Activated CD4-positive, CD25-positive, alpha-beta regulatory T cell (primary cell): ENCODE measurements at regions not wholly inside any gene's neighbourhood (a gene's known extent, or its start where the extent isn't known, plus 50 kb on each side); places are given as distances from the start of the nearest gene placed in this dataset.
A peak's percentile ranks its signal among the peaks of the same experiment; 100 is the strongest.

ENCODE experiments used
- DNase-seq, 4 experiments: peaks; one replicate each; lab custom pipeline; 2025; lab: John Stamatoyannopoulos, UW

DNA sequence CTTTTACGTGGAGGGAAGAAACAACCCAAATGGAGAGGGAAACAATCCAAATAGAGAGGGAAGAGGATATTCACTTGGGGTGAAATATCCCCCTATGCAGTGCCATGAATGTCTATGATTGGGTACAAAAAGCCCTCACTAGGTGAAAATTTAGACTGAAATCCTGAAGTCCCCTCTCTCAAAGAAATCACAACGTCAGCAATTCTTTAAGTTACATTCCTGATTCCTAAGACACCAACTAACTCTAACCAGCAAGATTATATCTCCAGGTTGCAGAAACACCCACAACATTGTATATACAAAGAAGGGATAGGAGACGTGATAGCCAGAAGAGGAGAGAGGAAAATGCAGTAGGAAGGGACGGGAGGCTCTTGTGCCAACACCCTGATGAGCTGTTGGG lies 374.3 kb downstream of the DCAF12L2 start:
- DNase-seq = no peak

DNA sequence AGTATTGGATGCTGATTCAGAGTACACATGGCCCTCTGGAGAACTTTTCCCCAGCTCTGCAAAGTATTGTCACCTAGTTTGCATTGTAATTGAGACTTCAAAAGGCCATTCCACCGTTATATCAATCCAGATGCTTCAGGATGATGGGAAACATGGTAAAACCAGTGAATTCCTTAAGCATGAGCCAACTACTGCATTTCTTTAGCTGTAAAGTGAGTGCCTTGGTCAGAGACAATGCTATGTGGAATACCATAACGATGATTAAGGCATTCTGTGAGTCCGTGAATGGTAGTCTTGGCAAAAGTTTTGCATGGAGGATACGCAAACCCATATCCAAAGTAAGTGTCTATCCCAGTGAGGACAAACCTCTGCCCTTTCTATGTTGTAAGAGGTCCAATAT lies 355.2 kb downstream of the DCAF12L2 start:
- no peak for DNase-seq

DNA sequence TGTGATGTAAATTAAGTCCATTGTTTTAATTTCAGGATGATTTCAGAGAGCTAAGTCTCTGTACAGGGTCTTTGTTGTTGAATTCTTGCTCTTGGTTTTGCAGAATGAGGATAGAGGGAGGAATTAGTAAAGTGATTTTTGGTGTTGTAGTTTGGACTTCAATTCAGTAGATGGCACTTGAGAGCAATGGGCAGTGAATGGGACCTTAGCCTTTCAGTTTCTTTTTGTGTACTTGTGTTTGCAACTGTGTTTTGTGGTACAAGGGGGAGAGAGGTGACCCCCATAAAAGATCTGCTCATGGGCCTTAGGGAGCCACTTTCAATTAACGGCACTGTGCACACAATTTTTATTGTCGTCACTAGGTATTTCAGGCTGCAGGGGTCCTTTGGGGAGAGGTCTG lies 340.0 kb downstream of the DCAF12L2 start:
- no peak for DNase-seq

DNA sequence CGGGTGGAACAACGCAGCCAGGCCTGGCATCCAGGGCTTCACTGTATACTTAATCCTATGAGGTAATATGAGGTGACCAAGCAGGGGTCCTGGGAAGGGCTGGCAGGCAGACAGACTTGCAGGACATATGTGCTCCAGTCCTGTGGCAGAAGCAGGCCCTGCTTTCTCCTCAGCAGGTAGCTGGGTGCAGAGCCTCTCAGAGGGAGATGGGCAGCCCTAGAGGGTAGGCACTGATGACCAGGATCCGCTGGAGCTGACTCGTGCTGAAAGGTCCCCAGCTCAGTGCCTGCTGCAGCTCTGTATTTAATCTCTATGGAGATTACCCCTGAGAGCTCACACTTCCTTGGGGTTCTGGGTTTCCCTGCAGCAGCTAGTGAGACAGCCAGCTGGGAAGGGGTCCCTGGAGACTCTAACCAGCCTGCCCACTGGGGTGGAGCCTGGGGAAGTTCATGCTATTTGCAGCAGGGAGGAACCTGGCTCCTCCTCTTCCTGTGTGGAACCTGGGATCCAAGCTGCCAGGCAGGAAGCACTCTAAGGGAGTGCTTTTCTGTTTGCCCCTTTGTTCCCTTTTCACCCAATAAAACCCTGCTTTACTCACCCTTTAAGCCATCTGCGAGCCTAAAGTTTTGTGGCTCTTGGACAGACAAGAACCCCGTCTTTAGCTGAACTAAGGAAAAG lies 339.2 kb downstream of the DCAF12L2 start:
- no peak for DNase-seq

DNA sequence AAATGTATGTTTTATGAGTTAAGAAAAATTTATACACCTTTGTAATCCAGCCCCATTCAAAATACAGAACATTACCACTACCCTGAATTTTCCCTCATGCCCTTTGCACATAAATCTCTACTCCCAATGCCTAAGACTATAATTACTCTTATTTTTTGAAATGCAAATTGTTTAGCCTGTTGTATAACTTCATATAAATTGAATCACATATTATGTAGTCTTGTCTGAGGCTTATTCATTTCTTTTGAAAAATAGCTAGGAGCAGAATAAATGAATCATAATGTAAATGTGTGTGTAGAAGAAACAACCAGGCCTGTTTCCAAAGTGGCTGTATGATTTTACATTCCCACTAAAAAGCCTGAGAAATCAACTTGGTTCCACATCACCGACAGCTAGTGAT lies 319.8 kb downstream of the DCAF12L2 start:
- no peak for DNase-seq

DNA sequence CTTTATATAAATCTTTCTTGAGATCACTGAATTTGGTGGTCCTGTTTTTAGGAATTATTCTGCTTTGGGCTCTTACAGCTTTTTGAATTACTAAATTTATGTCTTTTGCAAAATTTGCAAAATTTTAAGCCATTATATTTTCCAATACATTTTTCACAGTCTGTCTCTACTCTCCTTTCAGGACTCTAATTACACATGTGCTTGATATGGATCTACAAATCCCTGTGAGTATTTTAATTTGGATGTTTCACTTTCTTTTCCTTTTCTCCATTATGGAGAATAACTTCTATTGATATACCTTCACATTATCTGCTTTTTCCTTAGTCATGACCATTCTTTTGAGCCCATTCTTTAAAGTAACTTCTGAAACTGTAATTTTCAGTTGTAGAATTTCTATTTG lies 315.4 kb downstream of the DCAF12L2 start:
- no peak for DNase-seq

DNA sequence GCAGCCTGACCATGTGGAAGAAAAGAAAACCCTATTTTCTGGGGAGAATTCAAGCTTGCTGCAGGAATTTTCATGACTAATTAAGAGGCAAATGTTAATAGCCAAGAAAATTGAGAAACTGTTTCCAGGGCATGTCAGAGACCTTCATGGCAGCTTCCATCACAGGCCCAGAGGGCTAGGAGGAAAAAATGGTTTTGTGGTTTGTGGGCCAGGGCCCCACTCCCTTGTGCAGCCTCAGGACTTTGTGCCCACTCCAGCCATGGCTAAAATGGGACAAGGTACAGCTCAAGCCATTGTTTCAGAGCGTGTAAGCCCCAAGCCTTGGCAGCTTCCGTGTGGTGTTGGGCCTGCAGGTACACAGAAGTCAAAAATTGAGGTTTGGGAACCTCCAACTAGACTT lies 282.9 kb downstream of the DCAF12L2 start:
- DNase-seq = no peak

DNA sequence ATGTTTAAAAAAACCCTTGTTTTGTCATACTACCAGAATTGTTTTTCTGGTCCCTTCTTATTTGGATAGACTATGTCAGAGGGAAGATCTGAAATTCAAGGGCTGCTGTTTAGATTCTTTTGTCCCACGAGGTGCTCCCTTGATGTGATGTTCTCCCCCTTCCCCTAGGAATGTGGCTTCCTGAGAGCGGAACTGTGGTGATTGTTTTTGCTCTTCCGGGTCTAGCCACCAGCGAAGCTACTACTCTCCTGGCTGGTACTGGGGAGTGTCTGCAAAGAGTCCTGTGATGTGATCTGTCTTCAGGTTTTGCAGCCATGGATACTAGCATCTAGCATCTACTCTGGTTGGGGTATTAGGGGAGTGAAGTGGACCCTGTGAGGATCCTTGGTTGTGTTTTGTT lies 271.1 kb downstream of the DCAF12L2 start:
- no peak for DNase-seq

DNA sequence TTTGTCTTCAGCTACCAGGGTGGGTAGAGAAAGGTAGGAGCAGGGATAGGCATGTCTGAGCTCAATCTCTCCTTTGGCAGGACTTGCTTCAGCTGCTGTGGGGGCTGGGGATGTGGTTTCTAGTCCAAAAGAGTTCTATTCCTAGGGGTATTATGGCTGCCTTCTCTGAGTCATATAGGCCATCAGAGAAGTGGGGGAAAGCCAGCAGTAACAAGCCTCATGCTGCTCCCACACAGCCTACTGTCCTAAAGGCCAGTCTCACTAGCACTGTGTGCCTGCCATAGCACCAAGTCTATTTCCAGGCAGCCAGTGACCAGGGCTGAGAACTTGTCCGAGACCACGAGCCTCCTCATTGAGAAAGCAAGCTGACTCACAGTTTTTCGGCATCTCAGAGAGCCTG lies 270.6 kb downstream of the DCAF12L2 start:
- DNase-seq = no peak

DNA sequence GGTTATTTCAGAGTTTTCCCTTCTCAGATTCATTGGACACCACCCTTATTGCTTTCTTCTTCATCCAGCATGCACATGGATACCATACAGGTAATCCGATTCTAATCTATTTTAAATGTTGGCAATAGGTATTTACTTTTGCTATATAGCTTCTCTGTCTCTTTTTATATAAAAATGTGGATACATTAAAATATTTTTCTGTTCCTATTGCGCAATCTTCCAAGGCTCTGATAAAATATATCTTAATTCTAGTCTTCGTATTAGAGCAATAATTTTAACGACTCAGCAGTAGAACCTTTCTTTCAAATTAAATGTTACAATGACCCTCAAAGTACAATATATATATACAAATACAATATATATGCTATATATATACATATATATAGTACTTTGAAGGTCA lies 239.8 kb downstream of the DCAF12L2 start:
- DNase-seq = no peak

DNA sequence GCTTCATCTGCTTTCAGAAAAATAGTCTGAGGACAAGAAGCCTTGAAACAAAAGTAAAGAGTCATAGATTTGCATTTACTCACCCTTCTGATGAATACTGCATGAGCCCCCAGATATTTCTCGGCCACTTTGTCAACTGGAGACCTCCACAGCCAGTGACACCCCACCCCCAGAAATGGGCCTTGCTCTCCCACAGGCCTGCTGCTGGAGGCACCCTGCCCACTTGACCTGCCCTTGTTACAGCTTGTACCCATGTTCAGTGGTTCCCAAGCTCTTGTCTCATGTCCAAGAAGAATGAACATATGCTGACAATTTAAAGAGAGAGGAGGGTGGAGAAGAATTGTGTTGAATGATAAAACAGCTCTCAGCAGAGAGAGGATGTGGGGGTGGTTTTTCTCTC lies 225.1 kb downstream of the DCAF12L2 start:
- no peak for DNase-seq

DNA sequence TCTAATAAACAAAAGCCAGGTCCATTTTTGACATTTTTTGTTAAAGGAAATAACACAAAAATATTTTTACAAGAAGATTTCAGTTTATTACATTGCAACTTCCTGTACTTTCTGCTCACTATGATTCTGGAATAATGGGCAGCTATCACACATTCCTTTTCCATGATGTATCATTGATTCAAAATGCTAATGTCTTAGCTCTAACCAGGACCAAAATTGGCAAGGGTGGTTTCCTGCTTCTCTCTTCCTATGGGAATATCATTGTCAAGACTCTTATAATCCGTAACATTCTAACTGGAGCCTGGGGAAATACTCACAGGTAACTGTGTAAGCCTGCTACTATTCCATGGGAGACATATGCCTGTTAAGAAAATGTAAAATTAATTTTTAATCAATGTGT lies 218.6 kb downstream of the DCAF12L2 start:
- no peak for DNase-seq

DNA sequence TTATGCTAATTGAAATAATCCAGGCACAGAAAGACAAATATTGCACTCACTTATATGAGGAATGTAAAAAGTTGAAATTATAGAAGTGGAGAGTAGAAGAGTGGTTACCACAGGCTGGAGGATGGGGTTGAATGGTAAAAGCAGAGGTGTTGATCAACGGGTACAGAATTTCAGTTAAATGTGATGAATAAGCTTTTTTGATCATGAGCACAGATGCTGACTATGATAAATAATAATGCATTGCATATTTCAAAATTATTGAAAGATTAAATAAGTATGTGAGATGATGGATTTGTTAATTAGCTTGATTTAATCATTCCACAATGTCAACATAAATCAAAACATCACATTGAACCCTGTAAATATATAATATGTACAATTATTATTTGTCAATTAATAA lies 213.1 kb downstream of the DCAF12L2 start:
- no peak for DNase-seq

DNA sequence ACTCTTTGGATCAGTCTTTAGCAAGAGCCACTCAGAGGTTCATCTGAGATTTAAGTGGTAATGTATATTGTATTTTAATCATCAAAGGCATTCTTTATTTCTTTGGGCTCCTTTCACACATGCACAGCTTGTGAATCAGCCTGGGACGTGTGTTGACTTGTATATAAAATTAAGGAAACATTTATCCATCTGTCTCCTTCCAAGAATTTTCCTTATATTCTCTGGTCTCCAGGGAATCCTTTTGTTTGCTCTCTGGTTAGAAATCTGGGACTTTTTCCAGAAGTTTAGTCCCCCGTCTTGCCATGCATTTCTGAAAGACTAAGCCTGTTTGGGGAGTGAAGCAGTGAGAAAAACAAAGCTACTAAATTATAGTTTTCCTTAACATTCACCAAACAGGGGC lies 212.3 kb downstream of the DCAF12L2 start:
- no peak for DNase-seq

DNA sequence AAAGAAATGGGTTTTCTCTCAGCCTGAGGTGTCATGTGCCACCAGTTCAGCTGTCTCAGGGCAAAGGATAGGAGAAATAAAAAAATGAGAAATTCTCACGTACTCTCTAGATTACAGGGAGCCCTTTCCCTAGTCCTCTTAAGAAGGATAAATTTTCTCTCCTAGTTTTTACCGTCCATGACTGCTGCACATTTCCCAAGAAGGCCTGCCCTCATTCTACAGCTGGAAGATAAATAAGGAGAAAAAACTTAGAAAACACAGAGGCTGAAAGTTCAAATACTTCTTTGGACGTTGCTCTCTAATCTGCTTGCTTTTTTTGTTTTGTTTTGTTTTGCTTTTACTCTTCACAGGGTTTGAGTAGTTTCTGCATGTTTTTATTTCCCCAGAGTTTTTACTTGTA lies 211.9 kb downstream of the DCAF12L2 start:
- DNase-seq = no peak

DNA sequence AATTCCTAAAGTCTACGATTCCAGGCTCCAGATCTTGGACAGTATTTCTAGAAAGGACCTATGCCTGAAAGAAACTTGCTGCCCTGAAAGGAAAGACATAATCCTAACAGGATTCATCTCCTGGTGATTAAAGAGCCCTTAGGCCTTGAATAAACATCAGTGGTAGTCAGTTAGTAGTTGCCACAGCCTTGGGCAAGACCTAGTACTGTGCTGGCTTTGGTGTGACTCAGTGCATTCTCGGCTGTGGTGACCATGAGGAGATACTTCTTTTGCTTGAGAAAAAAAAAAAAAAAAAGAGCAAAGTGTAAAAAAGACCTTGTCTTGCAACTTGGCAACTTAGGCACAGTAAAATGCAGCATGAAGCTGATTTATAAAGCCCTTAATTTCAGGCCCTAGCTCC lies 188.2 kb downstream of the DCAF12L2 start:
- DNase-seq = no peak

DNA sequence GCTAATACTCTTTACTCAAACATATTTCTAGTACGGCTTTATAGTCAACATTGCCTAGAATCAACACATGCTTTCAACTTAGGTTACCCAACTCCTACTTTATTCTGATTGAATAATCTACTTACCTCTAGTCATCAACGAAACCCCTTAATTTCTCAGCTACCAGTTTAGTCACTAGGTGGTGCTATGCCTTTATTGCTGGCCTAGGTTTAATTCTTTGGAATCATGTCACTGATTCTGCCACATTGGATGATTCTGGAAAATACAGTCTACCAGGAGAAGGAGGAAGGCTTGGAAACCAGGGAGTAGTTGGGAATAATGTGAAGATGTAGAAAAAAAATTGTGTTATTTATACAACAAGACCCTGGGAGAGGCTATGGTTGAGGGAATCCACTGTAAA lies 167.7 kb downstream of the DCAF12L2 start:
- no peak for DNase-seq

DNA sequence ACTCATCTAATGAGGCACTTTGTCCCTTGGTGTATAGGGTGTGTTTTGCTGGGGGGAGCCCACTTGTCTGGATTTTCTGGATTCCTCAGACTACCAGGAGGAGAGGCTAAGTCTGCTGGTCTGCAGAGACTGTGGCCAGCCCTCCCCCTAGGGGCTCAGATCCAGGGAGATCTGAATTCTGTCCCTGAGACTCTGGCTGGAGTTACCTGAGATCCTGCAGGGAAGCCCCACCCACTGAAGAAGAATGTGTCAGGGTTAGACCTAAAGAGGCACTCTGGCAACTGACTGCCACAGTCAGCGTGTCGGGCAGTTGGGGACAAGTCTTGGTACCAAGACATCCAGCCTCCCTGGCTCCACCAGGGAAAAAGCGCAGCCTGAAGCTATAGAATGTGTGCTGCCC lies 138.9 kb downstream of the DCAF12L2 start:
- DNase-seq = no peak

DNA sequence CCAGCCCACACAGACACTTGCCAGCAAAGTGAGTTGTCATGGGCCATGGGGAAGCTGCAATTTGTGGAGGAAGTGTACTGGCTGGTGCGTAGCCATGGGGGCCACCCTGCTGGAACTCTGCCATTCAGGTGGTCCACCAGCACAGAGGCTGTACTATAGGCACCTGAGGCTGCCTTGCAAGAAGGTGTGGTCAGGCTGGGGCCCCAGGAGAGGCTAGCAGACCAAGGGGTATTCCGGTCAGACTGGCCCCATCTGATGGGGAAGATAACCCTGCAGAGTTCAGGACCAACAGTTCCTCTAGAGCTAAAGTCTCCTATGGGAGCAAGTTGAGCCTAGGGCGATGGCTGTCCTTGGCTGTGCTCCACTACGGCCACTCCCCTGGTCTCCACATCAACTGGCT lies 136.1 kb downstream of the DCAF12L2 start:
- DNase-seq = no peak

DNA sequence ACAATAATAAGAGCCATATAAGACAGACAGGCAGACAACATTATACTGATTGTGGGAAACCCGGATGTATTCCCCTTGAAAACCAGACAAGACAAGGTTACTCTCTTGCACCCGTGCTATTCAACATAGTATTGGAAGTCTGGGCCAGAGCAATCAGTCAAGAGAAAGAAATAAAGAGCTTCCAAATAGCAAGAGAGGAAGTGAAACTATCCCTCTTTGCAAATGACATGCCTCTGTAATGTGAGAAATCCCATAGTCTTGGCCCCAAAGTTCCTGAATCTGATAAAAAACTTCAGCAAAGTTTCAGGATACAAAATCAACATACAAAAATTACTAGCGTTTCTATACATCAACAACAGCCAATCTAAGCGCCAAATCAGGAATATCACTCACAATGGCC lies 102.1 kb downstream of the DCAF12L2 start:
- no peak for DNase-seq

DNA sequence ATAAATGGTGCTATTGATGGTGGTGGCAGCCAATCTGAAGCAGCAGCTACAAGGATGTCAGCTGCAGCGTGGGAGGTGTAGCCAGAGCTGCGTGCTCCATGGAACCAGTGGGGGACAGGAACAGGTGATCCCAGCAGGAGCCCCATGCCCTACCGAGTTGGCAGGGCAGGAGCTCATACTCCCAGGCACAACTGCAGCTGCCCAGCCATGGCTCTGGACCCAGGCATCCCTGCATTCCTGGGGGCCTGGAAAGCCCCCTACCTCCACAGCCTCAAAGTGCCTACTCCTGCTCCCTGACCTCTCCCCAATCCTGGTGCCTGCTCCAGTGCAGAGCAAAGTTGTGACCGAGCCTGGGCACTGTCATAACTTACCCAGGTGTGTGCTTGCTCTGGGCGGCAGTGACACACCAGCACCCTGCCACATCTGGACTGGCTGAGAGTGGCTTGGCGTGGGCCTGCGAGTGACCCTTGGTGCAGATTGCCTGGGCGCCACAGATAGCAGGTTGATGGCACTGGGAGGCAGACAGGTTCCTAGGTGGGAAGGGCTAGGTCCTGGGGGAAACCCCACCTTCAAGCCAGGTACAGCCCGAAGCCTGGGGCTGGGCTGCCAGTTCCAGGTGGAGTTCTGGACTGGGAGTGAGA lies 101.1 kb downstream of the DCAF12L2 start:
- peak in 1 of 4 experiments; percentile 0 for DNase-seq

DNA sequence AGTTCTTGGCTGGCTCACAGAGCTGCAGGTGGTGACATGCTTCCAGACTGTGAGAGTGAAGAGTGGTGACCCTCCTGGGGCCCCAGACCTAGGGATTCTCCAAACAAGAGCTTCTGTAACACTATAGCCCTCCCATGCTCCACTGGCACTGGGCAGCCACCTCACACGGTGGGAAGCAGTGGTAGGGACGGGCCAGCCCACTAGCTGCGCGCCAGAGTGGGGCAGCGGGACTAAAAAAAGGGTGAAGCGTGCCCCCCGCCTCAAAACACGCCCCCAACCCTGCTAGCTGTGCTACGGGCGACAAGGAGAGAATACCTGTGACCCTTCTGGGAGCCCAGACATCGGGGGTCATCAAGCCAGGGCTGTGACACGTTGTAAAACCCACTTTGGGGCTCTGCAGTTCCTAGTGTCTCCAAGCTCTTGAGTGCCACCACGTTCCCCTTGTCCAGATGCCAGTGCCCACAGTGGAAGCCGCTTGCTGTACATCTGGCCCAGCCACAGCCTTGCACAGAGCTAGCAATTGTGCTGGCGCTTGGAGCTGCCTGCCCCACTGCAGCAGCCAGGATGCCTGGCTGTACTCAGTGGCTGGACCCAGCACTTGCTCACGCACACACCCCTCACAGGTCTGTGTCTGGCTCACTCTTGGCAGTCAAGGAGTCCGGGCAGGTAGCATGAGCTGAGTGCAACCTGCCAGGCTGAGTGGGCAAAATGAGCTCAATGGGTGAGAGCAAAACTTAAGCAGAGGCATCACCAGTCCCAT lies 100.0 kb downstream of the DCAF12L2 start:
- no peak for DNase-seq
